Stimulated activated naive B cell treated with anti-CD40 and anti-IgM and Interleukin-4, amounts not matched to agents 10 μg/mL and 1 μg/mL and 100 μg/mL, for 72 hours (primary cell): ENCODE measurements at regions not wholly inside any gene's neighbourhood (a gene's known extent, or its start where the extent isn't known, plus 50 kb on each side); places are given as distances from the start of the nearest gene placed in this dataset.
"Not testable (repeated sequence)": the region's sequence is repeated elsewhere in the genome, so short reads cannot be mapped to it uniquely, and the experiment has no call there.

Experiments
- ATAC-seq, 2 donors: fragments of 150-1000 bp; cut with Tn5 transposase; replicated peaks; 2 replicates each; pipeline ENCODE4 v1.10.0; 2021; ENCODE audit warnings: moderate library complexity in 1 of 2
- DNase-seq: peaks from one replicate; pipeline ENCODE4 v3.0.0; 2021
- H3K27ac Mint-ChIP-seq: one replicate; pipeline ENCODE4 v1.8.0; 2022; ENCODE audit warnings: mild to moderate bottlenecking, mixed read lengths
- H3K27me3 Mint-ChIP-seq, 2 donors: one replicate each; pipeline ENCODE4 v1.8.0; 2022; ENCODE audit warnings: mixed read lengths in 2 of 2
- H3K36me3 Mint-ChIP-seq, 2 donors: one replicate each; pipeline ENCODE4 v1.8.0; 2022; ENCODE audit warnings: mixed read lengths in 2 of 2, mild to moderate bottlenecking in 1 of 2
- H3K4me1 Mint-ChIP-seq, 2 donors: one replicate each; pipeline ENCODE4 v1.8.0; 2022; ENCODE audit warnings: mixed read lengths in 2 of 2, mild to moderate bottlenecking in 1 of 2
- H3K4me3 Mint-ChIP-seq, 2 donors: one replicate each; pipeline ENCODE4 v1.8.0; 2022; ENCODE audit warnings: mild to moderate bottlenecking in 2 of 2, mixed read lengths in 2 of 2, moderate library complexity in 1 of 2
- H3K9me3 Mint-ChIP-seq, 2 donors: one replicate each; pipeline ENCODE4 v1.8.0; 2022; ENCODE audit warnings: mixed read lengths in 2 of 2, mild to moderate bottlenecking in 1 of 2

GRCh38 chr10:60581782-60582181, 192.1 kb upstream of the ANK3 start:
- H3K4me3 Mint-ChIP-seq, H3K27ac Mint-ChIP-seq, H3K36me3 Mint-ChIP-seq, DNase-seq, H3K4me1 Mint-ChIP-seq, H3K9me3 Mint-ChIP-seq, H3K27me3 Mint-ChIP-seq, ATAC-seq: not testable (repeated sequence)

- Mint-ChIP-seq H3K9me3 (peaks cover 5 to 6% of the 10 kb centered on the region in 2 donors), H3K36me3 (peaks cover 0 to 2% of the 10 kb centered on the region in 2 donors), H3K27me3 (peaks cover 0 to 5% of the 10 kb centered on the region in 2 donors), H3K27ac (no peak overlapping the region), H3K4me1 (peaks cover 4 to 5% of the 10 kb centered on the region in 2 donors), H3K4me3 (no peak overlapping the region)
- ATAC-seq (no peak), DNase-seq (no peak)
Observed at GRCh38 chr10:60578217-60578616, 188.5 kb upstream of the ANK3 start.

- peaks cover 0 to 15% of the 10 kb centered on the region in 2 donors for H3K27me3 Mint-ChIP-seq
- no peak for ATAC-seq
- H3K4me3 Mint-ChIP-seq: no peak overlapping the region
- peaks cover 0 to 2% of the 10 kb centered on the region in 2 donors for H3K36me3 Mint-ChIP-seq
- peaks cover 14 to 15% of the 10 kb centered on the region in 2 donors for H3K4me1 Mint-ChIP-seq
- no peak overlapping the region for H3K27ac Mint-ChIP-seq
- H3K9me3 Mint-ChIP-seq: peaks cover 5 to 6% of the 10 kb centered on the region in 2 donors
- no peak for DNase-seq
Observed at GRCh38 chr10:60576130-60577069, 186.7 kb upstream of the ANK3 start.

- no peak for DNase-seq
- Mint-ChIP-seq H3K4me3 (no peak overlapping the region), H3K9me3 (peaks cover 5 to 6% of the 10 kb centered on the region in 2 donors), H3K27ac (no peak overlapping the region), H3K4me1 (peaks cover 14 to 15% of the 10 kb centered on the region in 2 donors), H3K27me3 (peaks cover 5 to 23% of the 10 kb centered on the region in 2 donors), H3K36me3 (peaks cover 0 to 2% of the 10 kb centered on the region in 2 donors)
- ATAC-seq: no peak
Observed at GRCh38 chr10:60575105-60575504, 185.4 kb upstream of the ANK3 start.

GRCh38 chr10:60574388-60574787, 184.7 kb upstream of the ANK3 start:
- Mint-ChIP-seq H3K36me3 (peaks cover 0 to 2% of the 10 kb centered on the region in 2 donors), H3K9me3 (peaks cover 5 to 6% of the 10 kb centered on the region in 2 donors), H3K27ac (no peak overlapping the region), H3K27me3 (peaks cover 7 to 25% of the 10 kb centered on the region in 2 donors), H3K4me3 (no peak overlapping the region), H3K4me1 (peaks cover 14 to 15% of the 10 kb centered on the region in 2 donors)
- no peak for ATAC-seq
- no peak for DNase-seq

GRCh38 chr10:60573336-60573735, 183.7 kb upstream of the ANK3 start:
- Mint-ChIP-seq H3K36me3 (peaks cover 0 to 2% of the 10 kb centered on the region in 2 donors), H3K27me3 (peaks cover 7 to 25% of the 10 kb centered on the region in 2 donors), H3K4me1 (peaks cover 14 to 15% of the 10 kb centered on the region in 2 donors), H3K9me3 (peaks cover 5 to 6% of the 10 kb centered on the region in 2 donors), H3K27ac (no peak overlapping the region), H3K4me3 (no peak overlapping the region)
- ATAC-seq (peak; percentile 33 to 73), DNase-seq (no peak)

- DNase-seq (no peak), ATAC-seq (peak; percentile 55 to 60)
- H3K4me3 Mint-ChIP-seq: peak overlapping the region; percentile 68 to 69
- H3K4me1 Mint-ChIP-seq: peaks cover 14 to 15% of the 10 kb centered on the region in 2 donors
- H3K9me3 Mint-ChIP-seq: peaks cover 7 to 8% of the 10 kb centered on the region in 2 donors
- peaks cover 2 to 5% of the 10 kb centered on the region in 2 donors for H3K36me3 Mint-ChIP-seq
- no peak overlapping the region for H3K27ac Mint-ChIP-seq
- peaks cover 7 to 25% of the 10 kb centered on the region in 2 donors for H3K27me3 Mint-ChIP-seq
Observed at GRCh38 chr10:60572511-60573194, 183.0 kb upstream of the ANK3 start.

- Mint-ChIP-seq H3K27ac (no peak overlapping the region), H3K4me3 (no peak overlapping the region)
Observed at GRCh38 chr10:60570896-60571295, 181.2 kb upstream of the ANK3 start.

GRCh38 chr10:60570272-60570865, 180.7 kb upstream of the ANK3 start:
- Mint-ChIP-seq H3K27ac (no peak overlapping the region), H3K9me3 (peaks cover 10 to 11% of the 10 kb centered on the region in 2 donors), H3K4me1 (peaks cover 12 to 15% of the 10 kb centered on the region in 2 donors), H3K36me3 (peaks cover 3 to 15% of the 10 kb centered on the region in 2 donors), H3K27me3 (peaks cover 14 to 25% of the 10 kb centered on the region in 2 donors), H3K4me3 (no peak overlapping the region)
- no peak for DNase-seq
- no peak for ATAC-seq

More at GRCh38 chr10:60570896-60571295, 181.2 kb upstream of the ANK3 start:
- Mint-ChIP-seq H3K36me3 (peaks cover 3 to 15% of the 10 kb centered on the region in 2 donors), H3K27me3 (peaks cover 14 to 25% of the 10 kb centered on the region in 2 donors), H3K4me1 (peaks cover 12 to 15% of the 10 kb centered on the region in 2 donors), H3K9me3 (peaks cover 7 to 11% of the 10 kb centered on the region in 2 donors)
- ATAC-seq: no peak
- no peak for DNase-seq

- H3K36me3 Mint-ChIP-seq: peaks cover 3 to 15% of the 10 kb centered on the region in 2 donors
- peaks cover 12 to 15% of the 10 kb centered on the region in 2 donors for H3K4me1 Mint-ChIP-seq
- H3K27me3 Mint-ChIP-seq: peaks cover 14 to 25% of the 10 kb centered on the region in 2 donors
Observed at GRCh38 chr10:60569681-60570080, 180.0 kb upstream of the ANK3 start.

GRCh38 chr10:60566096-60566495, 176.4 kb upstream of the ANK3 start:
- ATAC-seq: peak; percentile 23 to 72
- no peak overlapping the region for H3K4me3 Mint-ChIP-seq
- H3K27ac Mint-ChIP-seq: no peak overlapping the region

More at GRCh38 chr10:60569681-60570080, 180.0 kb upstream of the ANK3 start:
- Mint-ChIP-seq H3K4me3 (no peak overlapping the region), H3K9me3 (peaks cover 10 to 11% of the 10 kb centered on the region in 2 donors), H3K27ac (no peak overlapping the region)
- DNase-seq (no peak), ATAC-seq (no peak)

GRCh38 chr10:60565492-60565891, 175.8 kb upstream of the ANK3 start:
- Mint-ChIP-seq H3K36me3 (peaks cover 3 to 15% of the 10 kb centered on the region in 2 donors), H3K27ac (no peak overlapping the region)

More at GRCh38 chr10:60566096-60566495, 176.4 kb upstream of the ANK3 start:
- H3K4me1 Mint-ChIP-seq: no peaks in the 10 kb centered on the region
- H3K9me3 Mint-ChIP-seq: peaks cover 10 to 11% of the 10 kb centered on the region in 2 donors
- no peak for DNase-seq
- peaks cover 9 to 14% of the 10 kb centered on the region in 2 donors for H3K27me3 Mint-ChIP-seq
- peaks cover 3 to 15% of the 10 kb centered on the region in 2 donors for H3K36me3 Mint-ChIP-seq

GRCh38 chr10:60564475-60564874, 174.8 kb upstream of the ANK3 start:
- Mint-ChIP-seq H3K4me3 (no peak overlapping the region), H3K4me1 (no peaks in the 10 kb centered on the region), H3K27ac (no peak overlapping the region), H3K9me3 (peaks cover 10 to 11% of the 10 kb centered on the region in 2 donors), H3K27me3 (peaks cover 0 to 8% of the 10 kb centered on the region in 2 donors), H3K36me3 (peaks cover 3 to 15% of the 10 kb centered on the region in 2 donors)
- ATAC-seq: no peak
- no peak for DNase-seq

More at GRCh38 chr10:60565492-60565891, 175.8 kb upstream of the ANK3 start:
- H3K4me1 Mint-ChIP-seq: no peaks in the 10 kb centered on the region
- DNase-seq (no peak), ATAC-seq (no peak)
- H3K4me3 Mint-ChIP-seq: no peak overlapping the region
- H3K9me3 Mint-ChIP-seq: peaks cover 10 to 11% of the 10 kb centered on the region in 2 donors
- H3K27me3 Mint-ChIP-seq: peaks cover 5 to 13% of the 10 kb centered on the region in 2 donors

- H3K9me3 Mint-ChIP-seq: peaks cover 0 to under 1% of the 10 kb centered on the region in 2 donors
- ATAC-seq (no peak), DNase-seq (no peak)
- H3K27ac Mint-ChIP-seq: no peak overlapping the region
- H3K4me1 Mint-ChIP-seq: no peaks in the 10 kb centered on the region
- no peak overlapping the region for H3K4me3 Mint-ChIP-seq
- no peaks in the 10 kb centered on the region for H3K27me3 Mint-ChIP-seq
- no peaks in the 10 kb centered on the region for H3K36me3 Mint-ChIP-seq
Observed at GRCh38 chr10:60560451-60560850, 170.8 kb upstream of the ANK3 start.
